ENCODE measurements at regions not wholly inside any gene's neighbourhood (a gene's known extent, or its start where the extent isn't known, plus 50 kb on each side); places are given as distances from the start of the nearest gene placed in this dataset.

DNA sequence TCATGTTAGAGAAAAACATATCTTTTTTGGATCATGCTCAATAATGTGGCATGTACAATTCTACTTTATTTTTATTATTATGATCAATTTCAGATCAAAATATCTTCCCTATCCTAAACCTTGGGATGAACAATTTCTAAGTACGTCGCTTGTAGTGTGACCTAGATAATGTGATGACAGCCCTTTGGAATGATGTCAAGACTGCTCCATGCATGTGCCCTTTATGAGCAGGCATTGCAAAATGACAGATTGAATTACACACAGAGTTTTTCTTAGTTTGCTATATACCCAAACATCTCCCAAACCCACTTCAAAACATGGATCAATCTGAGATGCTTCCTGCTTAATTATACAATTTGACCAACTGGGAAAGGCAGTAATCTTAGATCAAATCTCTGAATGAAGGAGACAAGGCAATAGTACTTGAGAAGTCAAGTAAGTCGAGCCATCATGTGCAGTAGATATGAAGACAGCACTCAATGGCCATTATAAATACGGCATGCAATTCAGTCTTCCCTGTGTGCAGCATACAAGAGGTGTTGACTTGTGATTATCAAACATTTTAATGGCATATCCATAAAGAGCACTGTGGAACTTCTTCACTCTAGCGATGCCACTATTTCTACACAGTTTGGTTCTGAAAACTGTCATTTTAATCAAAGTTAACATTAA is 294.8 kb downstream of the RNF144B start:
- no peaks in the 10 kb centered on the region for H3K4me1 ChIP-seq (ENCODE audit: insufficient read depth, low read length)
- no peaks in the 10 kb centered on the region for H3K36me3 ChIP-seq (ENCODE audit: insufficient read depth, low read length)
- Mint-ChIP-seq H3K4me3 (no peak overlapping the region), H3K9me3 (peaks cover 4% of the 10 kb centered on the region), H3K36me3 (ENCODE audit: low read depth) (no peaks in the 10 kb centered on the region), H3K27me3 (no peaks in the 10 kb centered on the region), H3K27ac (no peak overlapping the region), H3K4me1 (ENCODE audit: low read depth) (no peaks in the 10 kb centered on the region)
- no peaks in the 10 kb centered on the region for H3K27me3 ChIP-seq (ENCODE audit: control insufficient read depth in 1 of 2, insufficient read depth in 2 of 2, low read length in 2 of 2)
- DNase-seq (no peak), ATAC-seq (ENCODE audit: poor library complexity) (no peak)
- POLR2A ChIA-PET = no interaction called here
- intact Hi-C loops (cut with DNase I, micrococcal nuclease) = no loop called here
- no peak overlapping the region for H3K4me3 ChIP-seq (ENCODE audit: low read length)
- TF ChIP-seq, protein P1, sequence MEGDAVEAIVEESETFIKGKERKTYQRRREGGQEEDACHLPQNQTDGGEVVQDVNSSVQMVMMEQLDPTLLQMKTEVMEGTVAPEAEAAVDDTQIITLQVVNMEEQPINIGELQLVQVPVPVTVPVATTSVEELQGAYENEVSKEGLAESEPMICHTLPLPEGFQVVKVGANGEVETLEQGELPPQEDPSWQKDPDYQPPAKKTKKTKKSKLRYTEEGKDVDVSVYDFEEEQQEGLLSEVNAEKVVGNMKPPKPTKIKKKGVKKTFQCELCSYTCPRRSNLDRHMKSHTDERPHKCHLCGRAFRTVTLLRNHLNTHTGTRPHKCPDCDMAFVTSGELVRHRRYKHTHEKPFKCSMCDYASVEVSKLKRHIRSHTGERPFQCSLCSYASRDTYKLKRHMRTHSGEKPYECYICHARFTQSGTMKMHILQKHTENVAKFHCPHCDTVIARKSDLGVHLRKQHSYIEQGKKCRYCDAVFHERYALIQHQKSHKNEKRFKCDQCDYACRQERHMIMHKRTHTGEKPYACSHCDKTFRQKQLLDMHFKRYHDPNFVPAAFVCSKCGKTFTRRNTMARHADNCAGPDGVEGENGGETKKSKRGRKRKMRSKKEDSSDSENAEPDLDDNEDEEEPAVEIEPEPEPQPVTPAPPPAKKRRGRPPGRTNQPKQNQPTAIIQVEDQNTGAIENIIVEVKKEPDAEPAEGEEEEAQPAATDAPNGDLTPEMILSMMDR (IDR thresholded peaks at IDR 0.05) = no peak
- CTCF ChIA-PET = interaction anchor here (1.4 kb wide), 1 partner anchor 14 kb away, joined by 3 read pairs; no protein-coding TSS in a partner anchor
- no peaks in the 10 kb centered on the region for H3K9me3 ChIP-seq (ENCODE audit: control insufficient read depth in 1 of 2, insufficient read depth in 1 of 2, low read length in 2 of 2)
- no peak overlapping the region for H3K27ac ChIP-seq (ENCODE audit: low read depth in 1 of 2, low read length in 2 of 2)

DNA sequence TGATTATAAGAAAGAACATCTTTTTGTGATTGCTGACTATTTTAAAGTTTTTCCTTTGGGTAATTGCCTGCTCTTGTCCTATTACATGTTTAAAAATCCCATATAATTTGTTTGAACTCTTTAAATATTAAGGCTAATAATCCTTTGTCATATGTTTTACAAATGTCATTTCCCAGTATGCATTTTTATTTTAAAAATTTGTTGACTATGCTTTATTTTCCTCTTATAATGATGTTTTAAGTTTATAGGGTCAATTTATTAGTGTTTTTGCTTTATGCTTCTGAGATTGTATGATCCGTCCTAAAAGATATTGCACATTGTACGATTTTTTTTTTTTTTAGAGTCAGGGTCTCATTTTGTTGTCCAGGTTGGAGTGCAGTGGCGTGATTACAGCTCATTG is 297.2 kb downstream of the RNF144B start:
- H3K27ac ChIP-seq (ENCODE audit: low read depth in 1 of 2, low read length in 2 of 2) = no peak overlapping the region
- DNase-seq (no peak), ATAC-seq (ENCODE audit: poor library complexity) (no peak)
- Mint-ChIP-seq H3K4me3 (no peak overlapping the region), H3K36me3 (ENCODE audit: low read depth) (no peaks in the 10 kb centered on the region), H3K4me1 (ENCODE audit: low read depth) (no peaks in the 10 kb centered on the region), H3K27me3 (no peaks in the 10 kb centered on the region), H3K9me3 (no peaks in the 10 kb centered on the region), H3K27ac (no peak overlapping the region)
- ChIA-PET POLR2A (no interaction called here), CTCF (no interaction called here)
- intact Hi-C loops (cut with DNase I, micrococcal nuclease) = no loop called here
- TF ChIP-seq, protein P1 (IDR thresholded peaks at IDR 0.05) = no peak
- H3K4me3 ChIP-seq (ENCODE audit: low read length) = no peak overlapping the region
- H3K27me3 ChIP-seq (ENCODE audit: control insufficient read depth in 1 of 2, insufficient read depth in 2 of 2, low read length in 2 of 2) = no peaks in the 10 kb centered on the region
- peaks cover 0 to 3% of the 10 kb centered on the region in 2 experiments for H3K9me3 ChIP-seq (ENCODE audit: control insufficient read depth in 1 of 2, insufficient read depth in 1 of 2, low read length in 2 of 2)
- no peaks in the 10 kb centered on the region for H3K4me1 ChIP-seq (ENCODE audit: insufficient read depth, low read length)
- H3K36me3 ChIP-seq (ENCODE audit: insufficient read depth, low read length) = no peaks in the 10 kb centered on the region

DNA sequence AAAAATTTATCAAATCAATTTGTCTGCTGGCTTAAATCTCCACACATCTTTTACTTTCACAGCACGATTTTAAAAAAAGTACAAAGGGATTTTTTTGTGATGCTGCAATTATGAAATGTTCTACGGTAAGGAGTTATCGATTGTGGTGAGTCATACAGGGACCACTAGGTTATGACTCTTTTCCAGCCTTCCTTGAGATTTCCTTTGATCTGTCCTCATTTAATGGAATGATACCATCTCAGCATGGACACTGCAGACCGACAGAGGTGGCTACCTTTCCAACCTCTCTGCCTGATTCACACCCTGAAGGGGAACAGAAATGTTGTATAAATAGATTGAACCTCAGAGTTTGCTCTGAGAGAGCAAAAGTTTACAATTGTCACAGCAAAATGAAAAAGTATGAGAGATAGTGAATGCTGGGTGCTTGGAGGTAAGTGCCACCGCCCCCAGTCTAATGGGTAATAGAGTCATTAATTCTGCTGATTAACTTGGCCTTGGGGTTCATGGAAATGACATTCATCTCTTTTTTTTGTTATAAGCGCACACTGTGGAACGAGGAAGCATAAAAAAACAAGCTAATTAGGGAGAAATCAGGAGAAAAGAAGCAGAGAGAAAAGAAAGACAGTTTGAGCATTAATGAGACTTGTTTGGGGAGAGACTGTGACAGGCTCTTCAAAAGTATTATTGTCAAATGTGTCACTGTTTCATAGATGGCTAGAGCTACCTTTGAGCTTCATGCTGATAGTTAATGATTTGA is 306.0 kb downstream of the RNF144B start:
- no peaks in the 10 kb centered on the region for H3K9me3 ChIP-seq (ENCODE audit: control insufficient read depth in 1 of 2, insufficient read depth in 1 of 2, low read length in 2 of 2)
- no peaks in the 10 kb centered on the region for H3K27me3 ChIP-seq (ENCODE audit: control insufficient read depth in 1 of 2, insufficient read depth in 2 of 2, low read length in 2 of 2)
- H3K4me3 Mint-ChIP-seq = no peak overlapping the region
- POLR2A ChIA-PET = no interaction called here
- no peaks in the 10 kb centered on the region for H3K9me3 Mint-ChIP-seq
- no peak overlapping the region for H3K27ac ChIP-seq (ENCODE audit: low read depth in 1 of 2, low read length in 2 of 2)
- H3K36me3 ChIP-seq (ENCODE audit: insufficient read depth, low read length) = no peaks in the 10 kb centered on the region
- DNase-seq (no peak), ATAC-seq (ENCODE audit: poor library complexity) (no peak)
- no peak overlapping the region for H3K27ac Mint-ChIP-seq
- H3K4me3 ChIP-seq (ENCODE audit: low read length) = no peak overlapping the region
- TF ChIP-seq, protein P1 (IDR thresholded peaks at IDR 0.05) = no peak
- intact Hi-C loops (cut with DNase I, micrococcal nuclease) = no loop called here
- H3K36me3 Mint-ChIP-seq (ENCODE audit: low read depth) = no peaks in the 10 kb centered on the region
- no peaks in the 10 kb centered on the region for H3K4me1 Mint-ChIP-seq (ENCODE audit: low read depth)
- H3K27me3 Mint-ChIP-seq = no peaks in the 10 kb centered on the region
- CTCF ChIA-PET = no interaction called here
- H3K4me1 ChIP-seq (ENCODE audit: insufficient read depth, low read length) = no peaks in the 10 kb centered on the region

All from CD4-positive, alpha-beta T cell (primary cell).